Forelimb muscle (tissue), 1 donor: ENCODE measurements at regions not wholly inside any gene's neighbourhood (a gene's known extent, or its start where the extent isn't known, plus 50 kb on each side); places are given as distances from the start of the nearest gene placed in this dataset.
"Not testable (repeated sequence)": the region's sequence is repeated elsewhere in the genome, so short reads cannot be mapped to it uniquely, and the experiment has no call there.

Experiments used
- DNase-seq: peaks from one replicate; pipeline ENCODE4 v3.0.0-alpha.2; 2013; ENCODE audit warnings: low read depth

DNA sequence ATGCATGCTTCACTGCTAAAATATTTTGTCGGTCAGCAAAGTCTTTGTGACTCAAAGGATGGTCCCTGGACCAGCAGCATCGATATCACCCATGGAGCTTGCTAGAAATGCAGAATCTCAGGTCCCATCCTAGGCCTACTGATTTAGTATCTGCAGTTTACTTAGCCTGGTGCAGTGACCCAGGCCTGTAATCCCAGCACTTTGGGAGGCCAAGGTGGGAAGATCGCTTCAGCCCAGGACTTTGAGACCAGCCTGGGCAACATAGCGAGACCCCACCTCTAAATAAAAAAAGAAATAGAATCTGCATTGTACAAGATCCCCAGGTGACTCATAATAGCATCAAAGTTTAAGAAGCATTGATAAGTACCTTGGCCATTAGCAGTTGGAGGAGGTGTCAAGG lies 248.7 kb downstream of the CD83 start:
- no peak for DNase-seq

DNA sequence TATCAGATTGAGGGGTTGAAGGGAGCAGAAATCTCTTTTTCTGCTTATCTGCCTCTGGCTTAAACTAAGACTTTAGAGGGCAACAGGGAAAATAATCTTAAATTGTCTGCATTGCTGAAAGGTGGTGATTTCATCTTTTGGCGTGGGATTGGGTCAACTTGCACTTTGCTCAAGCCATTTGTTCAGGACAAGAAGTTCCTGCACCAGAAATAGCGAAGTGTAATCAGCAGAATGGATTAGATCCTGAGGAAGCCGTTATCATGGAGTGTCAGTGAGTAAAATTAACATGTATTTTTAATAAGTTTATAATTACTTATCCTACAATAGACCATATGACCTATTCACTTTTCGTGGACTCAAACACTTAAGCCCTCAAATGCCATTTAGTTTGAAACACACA lies 249.3 kb downstream of the CD83 start:
- DNase-seq, result no peak

DNA sequence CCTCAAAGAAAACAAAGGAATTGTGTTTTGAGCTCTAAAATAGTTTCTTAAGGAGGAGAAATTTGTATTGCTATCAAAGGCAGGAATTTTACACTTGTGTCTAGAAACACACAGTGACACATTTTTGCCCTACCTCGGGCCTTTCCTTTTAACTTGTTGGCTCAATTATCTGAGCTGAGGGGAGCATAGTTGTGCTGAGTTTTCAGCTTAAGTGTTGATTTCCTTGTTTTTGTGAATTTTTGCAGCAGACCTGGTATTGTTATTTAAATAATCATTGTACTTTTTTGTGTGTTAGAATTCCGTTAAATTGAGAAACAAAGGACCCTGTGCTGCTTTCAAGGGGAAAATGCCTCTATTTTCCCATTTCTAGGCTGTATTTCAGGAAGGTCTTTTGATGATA lies 249.7 kb downstream of the CD83 start:
- no peak for DNase-seq

DNA sequence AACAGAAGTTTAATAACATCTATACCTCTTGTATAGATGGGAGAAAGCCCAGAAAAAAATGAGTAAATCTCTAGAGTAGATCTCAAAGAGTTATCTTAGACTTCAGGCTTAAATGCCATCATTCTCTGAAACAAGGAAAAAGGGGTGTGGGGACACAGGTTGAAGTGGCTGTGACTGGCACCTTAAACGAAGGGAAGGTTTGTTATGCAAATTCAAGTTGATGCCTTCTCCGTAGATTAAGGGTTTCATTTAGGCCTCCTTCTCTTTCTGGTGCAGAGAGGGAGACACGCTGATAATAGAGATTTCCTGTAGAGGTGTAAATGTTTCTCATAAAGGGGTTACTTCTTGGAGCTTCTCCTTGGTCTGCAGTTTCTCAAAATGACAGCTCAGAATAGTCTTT lies 252.1 kb downstream of the CD83 start:
- no peak for DNase-seq

DNA sequence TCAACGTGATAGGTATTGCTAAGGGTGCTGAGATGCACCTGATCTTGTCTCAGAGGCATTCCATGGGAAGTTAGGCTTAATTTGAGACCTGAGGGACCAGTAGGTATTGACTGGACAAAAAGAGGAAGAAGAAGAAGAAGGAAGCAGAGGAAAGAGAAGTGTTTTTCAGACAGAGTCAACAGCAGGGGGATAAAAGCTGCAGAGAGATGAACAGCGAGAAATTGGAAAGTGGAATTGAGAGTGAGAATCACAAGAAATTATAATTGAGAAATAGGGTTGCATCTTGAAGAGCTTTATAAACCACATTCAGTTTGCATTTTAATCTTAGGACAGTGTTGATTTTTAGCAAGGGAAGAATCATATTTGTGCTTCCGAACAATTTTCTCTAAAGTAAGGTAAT lies 254.0 kb downstream of the CD83 start:
- no peak for DNase-seq

DNA sequence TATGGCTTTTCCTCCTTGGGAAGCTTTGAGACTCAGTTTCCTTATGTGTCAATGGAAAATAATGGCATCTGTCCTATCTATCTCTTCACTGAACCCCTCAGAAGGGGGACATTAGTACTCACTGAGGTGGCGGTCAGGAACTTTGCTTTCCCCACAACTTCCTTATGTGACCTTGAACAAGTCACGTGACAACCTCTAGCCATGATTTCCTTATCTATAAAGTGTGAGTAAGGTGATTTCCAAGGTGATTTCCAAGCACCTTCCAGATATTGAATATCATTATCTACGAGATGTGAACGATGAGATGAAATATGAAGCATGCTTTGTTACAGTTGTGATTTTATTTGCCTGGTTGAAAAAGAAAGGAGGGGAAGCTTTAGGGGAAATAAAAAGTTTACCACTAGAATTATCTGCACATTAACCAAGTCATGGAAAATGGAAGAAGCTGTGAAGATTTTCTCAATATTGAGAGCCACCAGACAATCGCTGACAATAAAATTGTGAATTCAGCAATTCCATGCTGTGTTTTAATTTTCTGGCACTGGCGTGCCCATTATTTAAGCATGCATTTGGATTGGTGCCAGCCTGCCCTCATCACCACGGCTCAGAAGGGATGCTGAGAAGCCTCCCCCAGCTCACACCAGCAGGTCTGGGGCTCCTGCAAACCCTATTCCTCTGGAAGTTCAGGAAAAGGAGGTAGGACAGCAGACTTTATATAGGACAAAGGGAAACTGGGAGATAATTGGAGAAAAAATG lies 255.3 kb downstream of the CD83 start:
- DNase-seq, result no peak

DNA sequence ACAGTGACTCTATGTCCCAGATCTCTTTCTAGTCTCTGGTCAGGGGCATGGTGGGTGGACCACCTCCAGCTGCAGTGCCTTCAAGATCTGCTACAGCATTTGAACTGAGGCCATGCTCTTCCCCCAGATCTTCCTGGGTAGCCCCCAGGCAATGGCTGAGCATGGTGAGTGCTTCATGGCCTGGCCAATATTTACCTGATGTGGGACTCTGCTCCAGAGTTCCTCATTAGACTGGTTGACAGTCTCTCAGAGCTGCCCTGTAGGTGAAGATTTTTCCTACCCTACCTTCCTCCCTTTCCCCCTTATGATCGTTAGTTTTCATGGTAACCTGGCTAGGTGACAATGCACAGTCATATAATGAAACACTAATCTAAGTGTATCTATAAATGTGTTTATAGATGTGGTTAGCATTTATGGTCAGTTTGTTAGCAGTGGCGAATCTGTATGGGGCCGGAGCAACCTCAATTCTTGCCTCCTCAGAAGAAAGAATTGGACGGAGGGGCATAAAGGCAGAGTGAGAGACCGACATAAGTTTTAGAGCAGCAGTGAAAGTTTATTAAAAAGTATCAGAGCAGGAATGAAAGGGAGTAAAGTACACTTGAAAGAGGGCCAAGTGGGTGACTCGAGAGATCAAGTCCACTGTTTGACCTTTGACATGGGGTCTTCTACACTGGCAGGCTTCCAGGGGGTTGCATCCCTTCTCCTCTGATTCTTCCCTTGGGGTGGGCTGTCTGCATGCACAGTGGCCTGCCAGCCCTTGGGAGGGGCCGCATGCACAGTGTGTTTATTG lies 256.3 kb downstream of the CD83 start:
- no peak for DNase-seq

DNA sequence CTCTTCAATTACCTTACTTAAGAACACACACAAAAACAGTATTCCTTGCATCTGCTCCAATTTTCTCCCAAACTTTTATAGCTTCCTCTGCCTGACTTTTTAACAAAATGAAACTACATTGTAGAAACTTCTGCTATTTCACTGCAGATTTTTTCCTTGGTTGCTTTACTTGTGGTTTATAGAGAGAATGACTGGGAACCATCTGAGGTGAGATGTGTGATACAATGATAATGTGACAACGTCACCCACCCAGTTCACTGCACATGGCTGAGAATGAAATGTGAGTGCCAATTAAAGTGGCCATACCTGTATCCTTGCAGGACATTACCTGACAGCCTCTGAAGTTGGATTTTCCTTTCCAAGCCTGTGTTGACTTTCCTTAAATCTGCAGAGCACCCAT lies 258.4 kb downstream of the CD83 start:
- no peak for DNase-seq

DNA sequence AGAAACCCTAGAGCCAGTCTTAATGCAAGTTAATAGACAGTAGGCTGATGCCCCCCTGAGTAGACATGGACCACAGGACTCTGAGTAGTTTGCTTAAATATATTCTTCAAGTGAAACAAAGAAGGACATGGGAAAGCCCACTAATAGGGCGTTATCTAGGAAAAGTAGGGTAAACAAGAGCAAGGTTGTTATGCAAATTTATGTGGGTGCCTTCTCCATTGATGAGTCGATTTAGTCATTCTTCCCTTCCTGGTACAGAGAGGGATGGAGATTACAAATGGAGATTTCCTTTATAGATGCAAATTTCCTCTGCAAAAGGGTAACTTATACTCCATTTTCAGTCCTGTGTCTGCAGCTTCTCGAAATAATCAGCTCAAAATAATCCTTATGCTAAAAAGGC lies 262.0 kb downstream of the CD83 start:
- no peak for DNase-seq

DNA sequence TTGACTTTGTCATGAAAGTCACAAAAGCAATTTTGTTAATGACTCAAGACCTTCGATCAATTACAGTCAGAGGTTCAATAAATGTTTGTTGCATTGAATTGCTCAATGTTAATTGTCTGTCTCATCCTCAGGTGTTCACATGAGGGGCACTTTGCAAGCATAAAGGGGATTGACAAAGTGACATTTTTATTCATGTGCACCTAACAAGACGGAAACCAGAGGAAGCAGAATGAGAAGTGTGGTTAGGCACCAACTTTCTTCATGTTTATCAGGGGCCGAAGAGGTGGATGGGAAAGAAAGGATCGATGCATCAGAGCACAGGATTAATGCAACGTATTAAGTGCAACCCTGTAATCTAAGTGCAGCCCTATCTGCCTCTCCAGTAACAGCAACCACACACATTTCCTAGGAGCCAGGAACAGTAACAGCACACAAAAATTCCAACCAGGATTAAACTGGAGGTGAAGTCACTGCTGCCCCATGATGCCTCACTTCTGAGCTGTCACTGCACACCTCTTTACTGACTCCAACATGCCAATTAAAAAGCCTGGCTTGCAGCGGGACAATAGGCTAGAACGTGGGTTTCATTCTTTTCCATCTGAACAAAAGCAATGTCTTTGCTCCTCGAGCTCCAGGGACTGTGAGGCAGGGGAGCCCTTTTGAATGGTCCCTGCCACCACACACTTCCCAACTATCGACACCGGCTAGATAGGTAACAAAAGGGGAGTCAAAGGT lies 262.7 kb downstream of the CD83 start:
- no peak for DNase-seq

DNA sequence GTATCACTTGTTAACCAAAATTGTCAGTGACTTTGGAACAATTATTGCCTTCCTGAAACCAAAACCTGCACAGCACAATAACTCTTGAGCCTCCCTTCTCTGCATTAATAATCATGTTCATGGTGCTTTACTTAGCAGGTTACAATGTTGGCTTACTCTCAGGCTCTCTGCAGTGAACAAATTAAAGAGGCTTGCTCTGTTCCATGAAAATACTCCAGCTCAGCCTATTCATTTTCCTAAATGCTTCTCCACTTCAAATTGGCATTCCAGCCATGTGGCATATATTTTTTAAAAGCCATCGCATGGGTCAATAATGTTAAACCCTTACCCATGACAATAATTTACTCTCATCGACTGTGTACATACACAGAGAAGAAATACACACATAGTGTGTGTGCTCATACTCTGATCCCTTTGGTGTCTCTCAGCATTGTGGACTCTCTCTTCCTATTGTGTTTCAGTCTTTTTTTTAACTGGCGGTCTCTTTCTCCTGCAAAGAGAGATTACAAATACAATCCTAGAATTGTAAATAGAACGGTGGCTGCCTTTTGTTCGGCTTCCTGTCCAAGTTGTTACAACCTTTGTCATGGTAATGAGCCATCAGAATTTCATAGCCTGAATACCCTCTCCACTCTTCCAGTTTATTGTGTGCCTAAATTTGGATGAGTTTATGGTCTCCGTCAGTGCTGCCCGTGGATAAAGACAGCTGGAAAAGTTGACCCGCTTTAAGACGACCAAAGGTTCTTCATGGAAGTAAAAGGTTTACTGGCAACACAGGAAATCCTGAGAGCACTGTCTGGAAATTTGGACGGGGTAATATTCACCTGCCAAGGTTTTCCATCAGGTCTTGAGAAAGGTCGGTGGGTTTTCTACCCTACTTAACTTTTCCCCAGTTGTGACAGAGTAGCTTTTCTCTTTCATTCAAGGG lies 263.6 kb downstream of the CD83 start:
- DNase-seq, result no peak

DNA sequence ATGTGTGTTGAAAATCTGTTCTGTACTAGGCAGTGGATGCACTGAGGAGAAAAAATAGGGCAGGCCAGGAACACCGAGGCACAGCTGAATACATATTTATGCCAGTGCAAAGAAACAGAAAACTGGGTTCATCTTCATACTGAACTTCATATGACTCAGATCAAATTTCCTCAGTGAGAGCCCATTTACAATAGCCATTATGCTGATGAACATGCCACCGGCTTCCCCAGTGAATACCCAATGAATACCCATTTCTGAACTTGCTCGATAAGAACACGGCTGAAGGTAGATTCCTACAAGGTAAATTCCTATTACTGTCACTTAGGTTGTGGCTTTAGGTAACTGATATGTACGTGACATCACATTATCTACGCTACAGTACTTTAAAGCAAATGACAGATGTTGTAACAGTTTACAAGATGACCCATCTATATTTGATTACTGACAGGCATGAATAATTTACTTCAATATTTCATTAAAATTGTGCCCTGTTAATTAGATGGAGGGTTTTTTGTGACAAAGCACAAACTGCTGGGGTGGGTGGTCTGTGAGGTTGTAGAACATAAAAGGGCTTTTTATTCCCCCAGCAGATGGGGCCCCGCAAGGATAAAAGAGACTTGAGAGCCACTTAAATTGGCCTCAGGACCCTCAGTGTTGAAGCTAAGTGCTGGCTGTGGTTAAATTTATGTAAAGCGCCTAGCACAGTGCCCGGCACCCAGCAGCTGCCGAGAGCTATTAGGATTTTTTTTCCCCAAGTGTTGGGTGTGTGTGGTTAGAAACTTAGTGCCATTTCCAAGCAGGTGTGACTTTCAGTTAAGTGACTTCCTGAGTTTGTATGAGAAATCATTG lies 264.5 kb downstream of the CD83 start:
- DNase-seq, result no peak

DNA sequence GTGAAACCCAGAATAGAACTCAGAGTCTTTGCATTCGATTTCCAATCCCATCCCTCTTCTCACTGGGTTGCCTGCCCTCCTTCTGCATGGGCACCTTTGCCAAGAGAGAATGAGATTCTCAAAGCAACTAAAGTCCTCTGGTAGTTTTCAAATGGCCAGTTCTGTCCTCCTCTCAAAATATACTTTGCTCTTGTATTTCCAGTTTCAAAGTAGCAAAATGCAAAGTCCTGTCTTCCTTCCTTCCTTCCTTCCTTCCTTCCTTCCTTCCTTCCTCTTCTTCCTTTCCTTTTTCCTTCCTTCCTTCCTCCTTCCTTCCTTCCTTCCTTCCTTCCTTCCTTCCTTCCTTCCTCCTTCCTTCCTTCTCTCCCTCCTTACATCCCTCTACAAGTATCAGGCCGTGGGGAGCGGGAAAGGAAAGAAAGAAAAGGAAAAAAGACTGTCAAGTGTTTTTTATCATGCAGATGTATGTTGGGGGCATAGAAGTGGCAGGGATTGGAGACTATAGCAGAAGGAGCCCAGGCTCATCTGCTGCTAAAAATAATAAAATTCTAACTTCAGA lies 265.2 kb downstream of the CD83 start:
- no peak for DNase-seq

DNA sequence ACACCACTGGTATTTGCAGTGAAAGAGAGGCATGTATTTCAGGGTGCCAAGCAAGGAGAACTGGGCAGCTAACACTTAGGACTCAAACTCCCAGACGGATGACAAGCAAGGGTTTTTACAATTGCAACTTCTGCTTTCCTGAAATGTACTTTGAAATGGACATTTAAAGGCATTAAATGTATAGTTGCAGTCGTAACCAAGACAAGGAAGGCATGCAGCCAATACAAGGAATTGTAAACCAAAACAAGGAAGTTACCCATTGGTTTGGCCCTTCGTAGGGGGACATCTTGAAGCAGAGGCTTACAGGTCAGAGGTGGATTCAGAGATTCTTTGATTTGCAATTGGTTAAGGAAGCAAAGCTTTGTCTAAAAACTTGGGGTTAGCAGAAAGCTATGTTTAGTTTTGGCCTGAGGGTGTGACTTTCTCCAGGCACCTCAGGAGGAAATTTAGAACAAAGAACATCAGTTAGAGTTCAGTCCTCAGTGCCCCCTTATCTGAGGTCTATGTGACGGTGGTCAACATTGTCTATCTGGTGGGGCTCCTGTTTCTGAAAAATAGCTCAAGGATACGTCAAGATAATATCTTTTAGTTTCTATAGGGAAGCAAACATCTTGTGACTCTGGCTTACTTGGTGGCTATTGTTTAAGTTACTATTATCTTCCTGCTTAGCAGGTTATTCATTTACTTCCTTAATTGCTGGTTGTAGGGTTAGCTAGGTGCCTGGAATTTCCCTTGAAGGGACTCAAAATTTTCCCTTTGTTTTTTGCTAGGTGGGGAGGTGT lies 266.0 kb downstream of the CD83 start:
- no peak for DNase-seq

DNA sequence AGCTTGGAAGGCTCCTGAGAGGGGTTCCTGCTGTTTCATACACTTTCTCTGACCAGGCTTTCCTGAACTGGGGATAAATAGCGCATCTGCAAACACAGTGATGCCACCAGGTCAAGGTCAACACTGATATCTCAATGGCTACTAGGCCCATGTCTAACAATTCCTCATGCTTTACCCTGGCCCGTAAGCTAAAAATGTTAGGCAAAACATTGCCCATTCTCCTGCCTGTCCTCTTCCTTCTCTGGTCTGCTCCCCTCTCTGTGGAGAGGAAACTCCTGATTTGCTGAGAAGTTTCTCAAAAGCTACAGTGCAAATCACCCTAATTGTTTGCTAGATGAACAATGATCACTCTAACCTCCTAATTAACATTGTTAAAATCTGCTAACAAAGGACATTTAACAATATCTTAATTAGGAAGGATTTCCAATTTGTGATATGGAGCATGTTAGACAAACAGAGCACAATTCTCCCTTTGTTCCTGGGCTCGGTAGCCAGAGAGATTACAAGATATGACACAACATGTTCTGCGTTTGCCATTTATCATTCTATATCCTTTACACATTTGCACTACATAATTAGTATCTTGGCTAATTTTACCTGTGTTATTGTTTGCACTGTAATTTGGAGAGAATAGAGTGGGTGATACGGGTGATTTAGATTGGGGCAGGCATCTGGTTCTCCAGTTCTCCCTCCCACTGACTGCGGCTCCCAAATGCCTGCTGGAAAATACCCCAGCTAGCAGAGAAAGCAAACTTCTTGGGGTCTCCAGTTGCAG lies 266.8 kb downstream of the CD83 start:
- no peak for DNase-seq

DNA sequence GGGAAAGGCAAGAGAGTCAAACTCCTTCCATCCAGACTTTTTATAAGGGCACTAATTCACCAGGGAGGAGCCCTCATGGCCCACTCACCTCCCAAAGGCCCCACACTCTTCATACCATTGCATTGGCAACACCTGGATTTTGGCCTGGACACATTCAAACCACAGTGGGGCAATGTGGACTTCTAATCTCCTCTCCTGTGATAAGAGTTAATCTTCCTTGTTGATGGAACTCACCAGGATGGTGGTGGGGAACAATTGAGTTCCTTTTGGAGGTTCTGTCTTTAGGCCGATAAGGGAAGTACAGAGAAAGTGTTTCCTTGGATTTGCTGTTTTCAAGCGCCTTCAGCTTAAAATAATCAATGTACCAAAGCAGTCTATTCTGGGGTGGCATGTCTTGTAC lies 268.7 kb downstream of the CD83 start:
- no peak for DNase-seq

DNA sequence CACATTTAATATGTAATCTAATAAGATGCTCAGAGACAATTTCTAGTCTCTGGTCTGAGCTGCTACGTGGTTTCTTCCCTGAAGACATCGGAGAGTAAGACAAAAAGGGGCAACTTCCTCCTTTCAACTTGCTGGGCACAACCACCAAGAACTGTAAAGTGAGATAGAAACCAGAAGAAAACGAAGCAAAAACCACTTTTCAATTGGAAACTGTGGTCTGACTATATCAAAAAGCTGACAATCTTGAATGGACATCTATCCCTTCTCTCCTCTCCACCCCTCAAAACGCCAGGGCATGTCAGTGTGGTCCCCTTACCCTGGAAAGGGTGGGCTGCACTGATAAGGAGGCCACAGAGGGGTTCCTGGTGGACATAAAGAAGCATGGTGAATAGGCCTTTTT lies 269.1 kb downstream of the CD83 start:
- no peak for DNase-seq

DNA sequence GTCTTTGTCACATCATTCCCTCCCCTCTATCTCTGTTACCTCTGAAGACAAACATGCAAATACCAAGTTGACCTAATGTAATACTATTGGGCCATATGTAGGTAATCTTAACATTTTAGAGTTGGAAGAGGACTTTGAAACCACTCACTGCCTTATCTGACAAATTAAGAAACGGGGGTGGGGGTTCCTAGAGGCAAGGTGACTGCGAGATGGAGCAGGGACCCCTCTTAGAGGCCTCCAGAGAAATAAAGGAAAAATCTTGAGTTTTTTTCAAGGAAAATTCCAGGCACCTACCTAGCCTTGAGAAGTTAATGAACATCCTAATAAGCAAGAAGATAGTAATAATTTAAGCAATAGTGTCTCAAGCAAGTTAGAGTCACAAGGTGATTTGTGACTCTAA lies 270.8 kb downstream of the CD83 start:
- no peak for DNase-seq

DNA sequence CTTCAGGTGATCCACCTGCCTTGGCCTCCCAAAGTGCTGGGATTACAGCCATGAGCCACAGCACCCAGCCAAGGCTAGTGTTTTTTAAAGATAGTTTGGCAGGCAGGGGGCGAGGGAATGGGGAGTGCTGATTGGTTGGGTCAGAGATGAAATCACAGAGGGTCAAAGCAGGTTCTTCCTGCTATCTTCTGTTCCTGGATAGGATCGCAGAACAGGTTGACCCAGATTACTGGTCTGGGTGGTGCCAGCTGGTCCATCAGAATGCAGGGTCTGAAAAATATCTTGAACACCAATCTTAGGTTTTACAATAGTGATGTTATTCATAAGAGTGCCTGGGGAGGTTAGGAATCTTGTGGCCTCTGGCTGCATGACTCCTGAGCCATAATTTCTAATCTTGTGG lies 272.2 kb downstream of the CD83 start:
- not testable (repeated sequence) for DNase-seq
